Esophagus squamous epithelium (tissue), 4 donors: ENCODE measurements at regions not wholly inside any gene's neighbourhood (a gene's known extent, or its start where the extent isn't known, plus 50 kb on each side); places are given as distances from the start of the nearest gene placed in this dataset.

Experiments used
- POLR2A ChIP-seq, 4 donors: fragments of 450-650 bp; IDR thresholded peaks; one replicate each; pipeline ENCODE4 v1.6.1; 2017; ENCODE audit warnings: antibody characterized with exemption in 4 of 4, mild to moderate bottlenecking in 4 of 4, moderate library complexity in 3 of 4
- TF ChIP-seq, protein P1 (sequence below), 6 experiments: fragments of 450-650 bp in 4 of 6; fragments of 200-600 bp in 2 of 6; sonication (generic) in 2 of 6; IDR thresholded peaks; one replicate each; pipeline ENCODE4 v1.5.1; 2016 to 2019; ENCODE audit warnings: antibody characterized with exemption in 6 of 6, mild to moderate bottlenecking in 4 of 6, moderate library complexity in 4 of 6

DNA sequence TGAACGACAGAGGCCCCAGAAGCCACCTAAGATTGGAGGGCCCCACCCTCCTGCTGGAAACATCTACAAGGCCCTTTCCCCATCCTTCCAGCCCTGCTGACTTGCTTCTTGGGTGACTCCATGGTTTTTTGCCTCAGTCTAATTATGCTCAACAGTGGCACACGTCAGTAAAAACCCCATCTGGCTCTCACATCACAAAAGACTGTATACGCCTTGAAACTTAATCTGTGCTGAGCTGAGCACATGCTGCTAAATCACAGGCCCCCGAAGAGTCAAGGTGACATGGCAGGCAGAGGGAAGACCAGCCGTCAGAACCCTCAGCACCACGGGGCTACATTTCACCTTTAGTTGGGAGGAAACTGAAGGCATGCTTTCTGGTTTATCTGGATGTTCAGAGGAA is 323.1 kb downstream of the CDH26 start:
- TF ChIP-seq POLR2A (IDR thresholded peaks at IDR 0.05): no peak
- TF ChIP-seq, protein P1, sequence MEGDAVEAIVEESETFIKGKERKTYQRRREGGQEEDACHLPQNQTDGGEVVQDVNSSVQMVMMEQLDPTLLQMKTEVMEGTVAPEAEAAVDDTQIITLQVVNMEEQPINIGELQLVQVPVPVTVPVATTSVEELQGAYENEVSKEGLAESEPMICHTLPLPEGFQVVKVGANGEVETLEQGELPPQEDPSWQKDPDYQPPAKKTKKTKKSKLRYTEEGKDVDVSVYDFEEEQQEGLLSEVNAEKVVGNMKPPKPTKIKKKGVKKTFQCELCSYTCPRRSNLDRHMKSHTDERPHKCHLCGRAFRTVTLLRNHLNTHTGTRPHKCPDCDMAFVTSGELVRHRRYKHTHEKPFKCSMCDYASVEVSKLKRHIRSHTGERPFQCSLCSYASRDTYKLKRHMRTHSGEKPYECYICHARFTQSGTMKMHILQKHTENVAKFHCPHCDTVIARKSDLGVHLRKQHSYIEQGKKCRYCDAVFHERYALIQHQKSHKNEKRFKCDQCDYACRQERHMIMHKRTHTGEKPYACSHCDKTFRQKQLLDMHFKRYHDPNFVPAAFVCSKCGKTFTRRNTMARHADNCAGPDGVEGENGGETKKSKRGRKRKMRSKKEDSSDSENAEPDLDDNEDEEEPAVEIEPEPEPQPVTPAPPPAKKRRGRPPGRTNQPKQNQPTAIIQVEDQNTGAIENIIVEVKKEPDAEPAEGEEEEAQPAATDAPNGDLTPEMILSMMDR (IDR thresholded peaks at IDR 0.05): no peak
